HCT116 (cell line): ENCODE measurements at regions not wholly inside any gene's neighbourhood (a gene's known extent, or its start where the extent isn't known, plus 50 kb on each side); places are given as distances from the start of the nearest gene placed in this dataset.
"Not testable (repeated sequence)": the region's sequence is repeated elsewhere in the genome, so short reads cannot be mapped to it uniquely, and the experiment has no call there.

Experiments
- CTCF ChIP-seq, 3 experiments: fragments of 200-600 bp in 1 of 3; sonication (generic) in 1 of 3; IDR thresholded peaks in 2 of 3; conservative IDR thresholded peaks in 1 of 3; 2 replicates each; pipeline ENCODE4 v1.5.1; 2012 to 2017; ENCODE audit warnings: low read depth in 2 of 3, low read length in 2 of 3, antibody characterized with exemption in 1 of 3, borderline replicate concordance in 1 of 3, control low read depth in 1 of 3, mild to moderate bottlenecking in 1 of 3, mixed read lengths in 1 of 3, mixed run types in 1 of 3, moderate library complexity in 1 of 3; ENCODE audit not compliant: insufficient read depth in 1 of 3
- FOSL1 ChIP-seq: IDR thresholded peaks from 2 replicates; pipeline ENCODE4 v1.6.1; 2012; ENCODE audit warnings: low read depth

- TF ChIP-seq FOSL1; CTCF (IDR thresholded peaks at IDR 0.05 in 2 of 3, conservative IDR thresholded peaks at IDR 0.05 in 1 of 3; ENCODE audit: borderline replicate concordance in 1 of 3, insufficient read depth in 1 of 3, low read depth in 2 of 3, low read length in 2 of 3): not testable (repeated sequence)
Measured at GRCh38 chr9:39009343-39009742, 278.6 kb downstream of the CNTNAP3 start.
